Smooth muscle cell (in vitro differentiated cells): ENCODE measurements at regions not wholly inside any gene's neighbourhood (a gene's known extent, or its start where the extent isn't known, plus 50 kb on each side); places are given as distances from the start of the nearest gene placed in this dataset.

Source experiments
- DNase-seq: peaks from one replicate; lab custom pipeline; 2025; ENCODE audit not compliant: unreplicated experiment; lab: John Stamatoyannopoulos, UW
- H2AFZ ChIP-seq: fragments of 200-600 bp; sonication (generic); 2 replicates; pipeline ENCODE4 v1.6.0; 2016; ENCODE audit warnings: antibody characterized with exemption, low read depth, mild to moderate bottlenecking
- H3F3A ChIP-seq: fragments of 200-600 bp; sonication (generic); 2 replicates; pipeline ENCODE4 v1.6.0; 2017; ENCODE audit warnings: antibody characterized with exemption, low read depth
- H3K27ac ChIP-seq: fragments of 200-600 bp; sonication (generic); 2 replicates; pipeline ENCODE4 v1.5.1; 2016; ENCODE audit warnings: low read depth, mild to moderate bottlenecking
- H3K27me3 ChIP-seq: fragments of 200-600 bp; sonication (generic); 2 replicates; pipeline ENCODE4 v1.6.1; 2016; ENCODE audit warnings: low read depth, mild to moderate bottlenecking
- H3K36me3 ChIP-seq: fragments of 200-600 bp; sonication (generic); 2 replicates; pipeline ENCODE4 v1.5.1; 2016; ENCODE audit warnings: low read depth
- H3K4me1 ChIP-seq: fragments of 200-600 bp; sonication (generic); 2 replicates; pipeline ENCODE4 v1.5.1; 2016; ENCODE audit warnings: low read depth
- H3K4me2 ChIP-seq: fragments of 200-600 bp; sonication (generic); 2 replicates; pipeline ENCODE4 v1.6.0; 2016; ENCODE audit warnings: mild to moderate bottlenecking
- H3K4me3 ChIP-seq: fragments of 200-600 bp; sonication (generic); 2 replicates; pipeline ENCODE4 v1.5.1; 2016; ENCODE audit warnings: mild to moderate bottlenecking
- H3K79me2 ChIP-seq: fragments of 200-600 bp; sonication (generic); 2 replicates; pipeline ENCODE4 v1.6.0; 2016; ENCODE audit warnings: low read depth, mild to moderate bottlenecking
- H3K9ac ChIP-seq: fragments of 200-600 bp; sonication (generic); 2 replicates; pipeline ENCODE4 v1.6.0; 2016; ENCODE audit warnings: low read depth
- H3K9me3 ChIP-seq: fragments of 200-600 bp; sonication (generic); replicated peaks from 2 replicates; pipeline ENCODE4 v1.5.1; 2016; ENCODE audit warnings: low read depth
- H4K20me1 ChIP-seq: fragments of 200-600 bp; sonication (generic); 2 replicates; pipeline ENCODE4 v1.6.0; 2016; ENCODE audit warnings: low read depth
- WGBS: methylation state at CpG from one replicate; pipeline ENCODE4 v1.1.7; 2016; ENCODE audit warnings: low lambda C conversion rate; 5-methylcytosine and 5-hydroxymethylcytosine counted together
- TF ChIP-seq, protein P1 (sequence below): fragments of 200-600 bp; sonication (generic); IDR thresholded peaks from 2 replicates; pipeline ENCODE4 v1.5.1; 2017; ENCODE audit warnings: borderline replicate concordance, mild to moderate bottlenecking, antibody characterized with exemption; ENCODE audit not compliant: insufficient read depth, poor library complexity, severe bottlenecking

DNA sequence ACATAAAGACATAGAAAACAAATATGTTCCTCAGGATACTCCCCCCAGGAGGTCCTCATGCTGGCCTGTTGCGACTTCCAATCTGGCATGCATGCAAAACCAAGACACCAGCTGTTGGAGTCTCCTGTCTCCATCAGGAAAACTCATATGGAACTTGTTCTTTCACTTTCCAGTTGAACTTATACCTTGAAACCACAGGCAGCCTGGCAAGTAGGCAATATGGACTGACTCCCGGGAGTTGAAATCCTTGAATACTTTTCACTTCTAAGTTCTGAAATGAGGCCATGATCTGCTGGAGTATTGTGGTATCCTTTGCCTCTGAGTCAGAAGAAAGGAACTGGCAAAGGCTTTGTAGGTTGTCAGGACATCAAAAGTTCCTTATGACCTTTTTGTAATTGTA, 444.2 kb downstream of the IDS start:
- no peaks in the 10 kb centered on the region for H4K20me1 ChIP-seq
- H3K27me3 ChIP-seq = no peaks in the 10 kb centered on the region
- H3K4me1 ChIP-seq = no peaks in the 10 kb centered on the region
- WGBS = 61% methylated on average over 2 of the region's 2 CpGs
- H3F3A ChIP-seq = no peaks in the 10 kb centered on the region
- H3K27ac ChIP-seq = no peak overlapping the region
- no peak for DNase-seq
- H3K36me3 ChIP-seq = no peaks in the 10 kb centered on the region
- H3K4me2 ChIP-seq = no peak overlapping the region
- no peaks in the 10 kb centered on the region for H3K9me3 ChIP-seq
- no peak overlapping the region for H3K9ac ChIP-seq
- no peak overlapping the region for H3K4me3 ChIP-seq
- H2AFZ ChIP-seq = no peak overlapping the region
- TF ChIP-seq, protein P1, sequence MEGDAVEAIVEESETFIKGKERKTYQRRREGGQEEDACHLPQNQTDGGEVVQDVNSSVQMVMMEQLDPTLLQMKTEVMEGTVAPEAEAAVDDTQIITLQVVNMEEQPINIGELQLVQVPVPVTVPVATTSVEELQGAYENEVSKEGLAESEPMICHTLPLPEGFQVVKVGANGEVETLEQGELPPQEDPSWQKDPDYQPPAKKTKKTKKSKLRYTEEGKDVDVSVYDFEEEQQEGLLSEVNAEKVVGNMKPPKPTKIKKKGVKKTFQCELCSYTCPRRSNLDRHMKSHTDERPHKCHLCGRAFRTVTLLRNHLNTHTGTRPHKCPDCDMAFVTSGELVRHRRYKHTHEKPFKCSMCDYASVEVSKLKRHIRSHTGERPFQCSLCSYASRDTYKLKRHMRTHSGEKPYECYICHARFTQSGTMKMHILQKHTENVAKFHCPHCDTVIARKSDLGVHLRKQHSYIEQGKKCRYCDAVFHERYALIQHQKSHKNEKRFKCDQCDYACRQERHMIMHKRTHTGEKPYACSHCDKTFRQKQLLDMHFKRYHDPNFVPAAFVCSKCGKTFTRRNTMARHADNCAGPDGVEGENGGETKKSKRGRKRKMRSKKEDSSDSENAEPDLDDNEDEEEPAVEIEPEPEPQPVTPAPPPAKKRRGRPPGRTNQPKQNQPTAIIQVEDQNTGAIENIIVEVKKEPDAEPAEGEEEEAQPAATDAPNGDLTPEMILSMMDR = no peak
- H3K79me2 ChIP-seq = no peaks in the 10 kb centered on the region
